GM18870 (cell line): ENCODE measurements at regions not wholly inside any gene's neighbourhood (a gene's known extent, or its start where the extent isn't known, plus 50 kb on each side); places are given as distances from the start of the nearest gene placed in this dataset.
"Not testable (repeated sequence)": the region's sequence is repeated elsewhere in the genome, so short reads cannot be mapped to it uniquely, and the experiment has no call there.

Source experiments
- ATAC-seq: cut with Tn5 transposase; IDR thresholded peaks from one replicate; pipeline ENCODE4 v1.9.1; 2021; ENCODE audit warnings: moderate library complexity; ENCODE audit not compliant: unreplicated experiment

DNA sequence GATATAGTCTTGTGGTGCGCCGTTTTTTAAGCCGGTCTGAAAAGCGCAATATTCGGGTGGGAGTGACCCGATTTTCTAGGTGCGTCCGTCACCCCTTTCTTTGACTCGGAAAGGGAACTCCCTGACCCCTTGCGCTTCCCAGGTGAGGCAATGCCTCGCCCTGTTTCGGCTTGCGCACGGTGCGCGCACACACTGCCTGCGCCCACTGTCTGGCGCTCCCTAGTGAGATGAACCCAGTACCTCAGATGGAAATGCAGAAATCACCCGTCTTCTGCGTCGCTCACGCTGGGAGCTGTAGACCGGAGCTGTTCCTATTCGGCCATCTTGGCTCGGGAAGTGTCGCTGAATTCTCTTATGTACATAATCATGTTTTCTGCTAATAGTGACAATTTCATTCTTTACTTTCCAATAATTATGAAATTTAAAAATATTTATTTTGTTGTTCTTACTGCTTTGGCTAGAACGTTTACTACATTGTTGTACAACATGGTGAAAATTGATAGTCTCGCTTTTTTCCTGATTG lies 61.2 kb upstream of the MINDY3 start:
- ATAC-seq: not testable (repeated sequence)

DNA sequence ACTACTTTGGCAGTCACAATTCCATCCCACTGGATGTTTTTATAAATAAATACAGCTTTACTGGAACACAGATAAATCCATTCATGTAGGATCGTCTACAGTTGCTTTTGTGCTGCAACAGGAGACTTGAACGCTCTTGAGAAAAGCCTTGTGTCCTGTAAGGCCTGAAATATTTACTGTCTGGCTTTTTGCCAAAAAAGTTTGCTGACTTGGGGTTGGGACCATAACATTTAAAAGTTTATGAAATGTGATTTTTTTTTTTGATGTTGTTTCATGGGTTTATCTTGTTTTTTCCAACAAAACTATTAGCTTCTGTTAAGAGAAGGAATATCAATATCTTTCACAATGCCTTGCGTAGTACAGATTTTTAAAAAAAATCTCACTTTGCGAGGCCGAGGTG lies 71.1 kb upstream of the MINDY3 start:
- ATAC-seq: no peak

DNA sequence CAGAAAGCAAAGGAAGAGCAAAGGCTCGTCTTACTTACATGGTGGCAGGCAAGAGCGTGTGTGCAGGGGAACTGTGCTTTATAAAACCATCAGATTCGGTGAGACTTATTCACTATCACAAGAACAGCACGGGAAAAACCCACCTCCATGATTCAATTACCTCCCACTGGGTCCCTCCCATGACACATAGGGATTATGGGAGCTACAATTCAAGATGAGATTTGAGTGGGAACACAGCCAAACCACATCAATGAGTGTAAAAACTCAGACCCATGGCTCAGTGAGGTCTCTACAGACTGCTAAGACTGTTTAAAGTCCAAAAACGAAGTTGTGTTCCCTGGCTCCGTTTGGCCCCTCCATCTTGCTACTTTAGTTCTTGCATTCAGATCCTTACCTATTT lies 79.2 kb upstream of the MINDY3 start:
- not testable (repeated sequence) for ATAC-seq

DNA sequence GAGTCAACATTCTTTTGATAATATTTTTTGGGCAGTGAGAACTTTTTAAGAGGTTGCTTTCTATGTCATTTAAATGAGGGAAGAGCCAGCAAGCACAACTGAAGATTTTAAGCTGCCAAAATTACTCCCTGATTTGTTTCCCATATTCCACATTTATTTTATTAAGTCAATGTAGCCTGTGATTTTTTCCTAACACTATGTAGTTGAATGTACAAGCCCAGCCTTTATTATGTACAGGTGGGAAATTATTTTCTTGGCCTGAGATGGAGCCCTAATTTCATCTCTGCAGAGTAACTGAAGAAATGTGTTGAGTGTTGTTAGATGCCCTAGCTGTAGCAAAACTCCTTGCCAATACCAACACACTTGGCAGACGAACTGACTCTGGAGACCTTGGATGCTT lies 83.1 kb upstream of the MINDY3 start:
- ATAC-seq: no peak

DNA sequence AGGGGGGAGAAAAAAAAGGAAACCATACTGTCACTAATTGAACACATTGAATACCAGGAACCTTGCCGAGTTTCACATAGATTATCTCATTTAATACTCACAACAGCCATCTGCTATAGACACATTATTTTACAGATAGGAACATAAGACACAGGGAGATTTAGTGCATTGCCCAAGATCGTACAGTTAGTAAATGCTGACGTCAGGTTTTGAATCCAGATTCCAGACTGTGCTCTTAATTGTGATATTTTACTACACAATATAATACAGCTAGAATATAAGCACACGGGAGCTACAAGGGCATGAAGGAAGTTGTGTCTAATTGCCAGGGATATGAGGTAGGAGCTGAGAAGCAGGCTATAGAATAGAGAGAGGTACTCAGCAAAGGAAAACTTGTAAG lies 93.9 kb upstream of the MINDY3 start:
- ATAC-seq: no peak

DNA sequence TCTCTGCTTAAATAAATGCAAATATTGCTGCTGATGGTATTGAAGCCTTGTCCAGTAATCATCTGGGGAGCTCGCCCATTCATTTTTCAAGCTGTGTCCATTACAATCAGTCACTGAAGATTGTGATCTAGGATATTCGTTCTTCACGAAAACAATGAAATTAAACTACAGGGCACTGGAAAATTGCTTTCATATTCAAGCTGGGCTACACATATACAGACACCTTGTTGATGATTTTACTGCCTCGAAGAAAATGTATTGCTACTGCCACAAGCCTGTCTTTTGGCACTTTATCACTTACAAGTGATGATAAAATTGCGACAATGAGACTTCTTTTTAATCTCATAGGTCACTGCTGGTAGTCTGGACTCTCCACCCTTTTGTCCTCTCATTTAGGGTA lies 100.0 kb upstream of the MINDY3 start:
- no peak for ATAC-seq

DNA sequence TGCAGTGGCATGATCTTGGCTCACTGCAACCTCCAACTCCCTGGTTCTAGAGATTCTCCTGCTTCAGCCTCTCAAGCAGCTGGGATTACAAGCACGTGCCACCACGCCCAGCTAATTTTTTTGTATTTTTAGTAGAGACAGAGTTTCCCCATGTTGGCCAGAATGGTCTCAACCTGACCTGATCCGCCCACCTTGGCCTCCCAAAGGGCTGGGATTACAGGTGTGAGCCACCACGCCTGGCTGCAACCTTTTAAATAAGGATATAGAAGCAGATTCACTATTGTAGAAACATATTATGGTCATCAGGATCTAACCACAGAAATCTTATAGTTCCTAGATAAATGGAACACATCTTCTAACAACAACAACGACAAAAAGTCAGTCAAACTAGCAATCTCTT lies 112.4 kb upstream of the MINDY3 start:
- not testable (repeated sequence) for ATAC-seq

DNA sequence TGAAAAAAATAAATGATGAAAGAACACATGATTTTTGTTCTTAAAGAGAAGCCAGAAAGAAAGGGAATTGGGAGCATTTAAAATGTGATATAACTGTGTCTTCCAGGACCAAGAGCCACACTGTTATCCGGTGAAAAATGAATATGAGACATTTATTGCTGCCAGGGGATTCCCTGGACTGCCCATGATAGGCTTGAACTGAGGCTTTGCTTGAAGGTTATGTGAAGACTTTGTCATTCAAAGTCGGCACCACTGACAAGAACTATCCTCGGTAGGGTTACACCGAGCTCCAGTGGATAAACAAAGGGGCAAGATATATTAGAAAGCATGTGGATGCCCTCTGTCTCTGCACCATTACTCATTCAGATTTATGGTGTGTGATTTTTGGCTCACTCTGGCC lies 125.4 kb upstream of the MINDY3 start:
- no peak for ATAC-seq

DNA sequence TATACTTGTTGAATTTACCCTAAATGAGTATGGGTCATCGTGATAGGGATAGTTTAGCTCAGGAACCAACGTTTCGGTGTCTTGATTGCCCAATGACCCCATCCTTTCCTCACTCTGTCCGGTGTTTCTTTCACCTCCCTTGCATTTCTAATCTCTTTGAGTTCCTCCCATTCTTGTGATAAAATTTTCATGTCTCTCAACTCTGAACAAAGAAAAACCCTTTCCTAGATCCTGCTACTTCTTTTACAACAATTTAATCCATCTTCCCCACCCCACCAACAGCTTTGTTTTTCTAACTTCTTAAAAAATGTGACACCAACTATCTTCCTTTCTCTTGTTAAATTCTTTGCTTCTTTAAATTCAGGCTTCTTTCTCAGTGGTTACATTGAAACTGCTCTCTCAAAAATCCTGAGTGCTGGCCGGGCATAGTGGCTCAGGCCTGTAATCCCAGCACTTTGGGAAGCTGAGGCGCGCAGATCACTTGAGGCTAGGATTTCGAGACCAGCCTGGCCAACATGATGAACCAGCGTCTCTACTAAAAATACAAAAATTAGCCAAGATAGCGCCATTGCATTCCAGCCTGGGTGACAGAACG lies 130.3 kb upstream of the MINDY3 start:
- ATAC-seq: no peak

DNA sequence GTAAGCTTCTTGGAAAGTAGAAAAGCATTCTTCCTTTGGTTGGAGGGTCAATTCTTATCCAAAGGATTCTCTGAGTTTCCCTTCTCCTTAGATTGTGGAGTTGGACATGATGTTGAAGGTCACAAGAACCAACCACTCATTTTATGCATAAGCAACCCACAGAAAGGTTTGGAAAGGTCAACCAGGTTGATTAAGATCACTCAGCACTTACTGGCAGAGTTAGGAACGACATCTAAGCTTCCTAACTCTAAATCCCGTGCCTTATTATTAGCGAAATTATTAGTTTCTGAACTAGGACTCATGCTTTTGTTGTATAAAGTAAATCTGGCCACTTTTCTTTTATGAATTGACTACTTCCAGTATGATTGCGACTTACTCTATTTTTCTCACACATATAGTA lies 137.0 kb upstream of the MINDY3 start:
- no peak for ATAC-seq

DNA sequence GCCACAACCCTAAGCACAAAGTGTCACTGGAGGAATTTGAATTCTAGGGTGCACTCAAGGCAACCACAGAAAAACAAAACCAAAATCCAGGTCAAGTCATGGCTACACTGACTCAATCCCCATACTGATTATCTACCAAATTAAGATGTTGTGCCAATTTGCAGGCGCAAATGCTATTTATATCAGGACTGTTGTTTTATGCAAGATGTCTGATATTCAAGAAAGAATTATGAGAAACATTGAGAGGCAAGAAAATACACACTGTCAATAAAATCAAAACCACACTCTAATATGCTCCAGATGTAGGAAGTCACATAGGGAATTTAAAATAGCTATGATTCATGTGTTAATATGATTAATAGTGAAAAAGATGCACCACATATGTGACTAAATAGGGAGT lies 141.3 kb upstream of the MINDY3 start:
- ATAC-seq: no peak

DNA sequence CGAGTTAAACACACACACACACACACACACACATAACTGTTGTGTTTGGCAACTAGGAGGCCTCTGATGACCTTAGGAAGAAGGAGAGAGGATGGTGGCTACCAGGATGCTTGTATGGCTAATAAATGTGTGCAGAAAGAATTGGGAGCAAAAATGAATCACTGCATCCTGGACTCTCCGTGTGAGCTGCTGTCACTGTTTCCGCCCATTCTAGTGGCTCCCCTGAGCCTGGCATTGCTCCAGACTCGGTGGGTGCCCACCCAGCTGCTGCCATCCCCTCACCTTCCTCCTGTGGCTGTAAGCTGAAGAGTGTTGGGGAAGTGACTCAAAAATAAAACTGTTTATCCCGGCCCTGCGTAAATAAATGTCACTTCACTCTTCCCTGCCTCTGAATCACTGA lies 149.5 kb upstream of the MINDY3 start:
- ATAC-seq: no peak

DNA sequence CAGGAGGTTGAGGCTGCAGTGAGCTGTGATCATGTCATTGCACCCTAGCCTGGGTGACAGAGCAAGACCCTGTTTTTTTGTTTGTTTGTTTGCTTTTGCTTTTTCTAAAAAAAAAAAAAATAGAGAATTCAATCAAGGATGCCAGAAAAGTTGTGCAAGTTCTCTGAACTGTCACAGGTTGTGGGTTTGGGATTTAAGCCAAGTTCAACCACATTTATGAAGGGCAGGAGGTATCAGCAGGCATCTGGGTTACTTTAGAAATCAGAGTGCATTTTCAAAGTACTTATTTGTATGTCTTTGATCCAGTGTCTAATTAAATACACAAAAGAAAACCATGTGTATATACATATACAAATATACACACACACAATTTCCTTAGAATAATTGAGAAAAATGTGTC lies 151.2 kb upstream of the MINDY3 start:
- ATAC-seq: no peak

DNA sequence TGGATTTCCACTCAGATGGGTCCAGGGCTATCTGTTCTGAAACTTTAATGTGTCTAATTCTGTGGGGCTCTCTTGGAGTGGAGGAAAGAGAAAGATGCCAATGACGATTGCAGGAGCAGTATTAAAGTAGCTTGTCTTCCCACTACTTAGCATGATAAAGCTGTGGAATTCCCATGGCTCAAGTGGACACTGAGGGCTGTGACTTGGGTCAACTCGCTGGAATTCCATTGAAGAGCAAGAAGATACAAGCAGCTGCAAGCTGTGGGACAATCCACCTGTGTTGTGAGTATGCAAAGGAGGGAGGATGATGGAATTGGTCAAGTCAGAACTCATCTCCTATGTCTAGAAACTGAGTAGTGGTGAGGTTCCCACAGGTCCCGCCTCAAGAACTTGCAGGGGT lies 154.2 kb upstream of the MINDY3 start:
- no peak for ATAC-seq

DNA sequence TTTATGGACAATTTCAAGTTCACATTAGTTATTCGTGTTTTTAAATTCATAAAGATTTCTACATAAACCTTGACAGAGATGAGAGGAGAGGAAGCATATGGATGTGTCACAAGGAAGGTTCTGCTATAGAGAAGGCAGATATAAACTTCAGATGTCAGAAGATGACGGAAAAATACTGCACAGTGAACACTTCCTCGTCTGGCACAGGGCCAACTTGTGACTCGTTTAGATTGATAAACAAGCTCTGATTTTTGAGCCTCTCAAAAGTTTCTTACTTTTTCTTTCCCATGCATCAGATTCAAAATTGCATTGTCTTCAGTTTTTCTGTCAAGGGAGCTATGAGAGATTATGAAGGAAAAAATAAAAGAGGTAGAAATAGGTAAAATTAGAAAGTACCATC lies 156.4 kb upstream of the MINDY3 start:
- ATAC-seq: no peak

DNA sequence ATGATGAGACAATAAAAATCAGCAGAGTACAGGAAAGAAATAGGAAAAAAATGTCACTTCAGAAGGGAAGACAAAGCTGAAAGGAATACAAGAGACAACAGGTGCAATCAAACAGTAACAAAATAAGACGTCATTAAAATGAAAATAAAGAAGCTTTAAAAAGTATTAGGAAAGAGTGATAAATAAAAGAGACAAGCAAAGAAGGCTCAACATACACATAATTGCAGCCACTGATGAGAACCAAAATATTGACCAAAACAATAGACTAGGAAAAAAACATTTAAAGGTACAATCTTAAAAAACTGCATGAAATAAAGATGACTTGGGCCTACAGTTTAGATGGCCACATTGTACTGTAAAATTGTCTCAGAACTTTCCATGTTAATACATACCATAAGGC lies 160.5 kb upstream of the MINDY3 start:
- ATAC-seq: no peak

DNA sequence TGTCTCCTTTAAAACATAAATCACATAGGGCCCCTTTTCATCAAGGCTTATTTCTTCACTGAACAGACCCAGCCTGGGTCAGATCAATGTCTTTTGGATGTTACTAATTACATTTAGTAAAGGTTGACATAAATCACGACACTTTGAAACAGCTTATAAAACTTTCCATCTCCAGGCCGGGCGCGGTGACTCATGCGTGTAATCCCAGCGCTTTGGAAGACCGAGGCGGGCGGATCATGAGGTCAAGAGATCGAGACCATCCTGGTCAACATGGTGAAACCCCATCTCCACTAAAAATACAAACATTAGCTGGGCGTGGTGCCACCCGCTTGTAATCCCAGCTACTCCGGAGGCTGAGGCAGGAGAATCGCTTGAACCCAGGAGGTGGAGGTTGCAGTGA lies 166.5 kb upstream of the MINDY3 start:
- not testable (repeated sequence) for ATAC-seq

DNA sequence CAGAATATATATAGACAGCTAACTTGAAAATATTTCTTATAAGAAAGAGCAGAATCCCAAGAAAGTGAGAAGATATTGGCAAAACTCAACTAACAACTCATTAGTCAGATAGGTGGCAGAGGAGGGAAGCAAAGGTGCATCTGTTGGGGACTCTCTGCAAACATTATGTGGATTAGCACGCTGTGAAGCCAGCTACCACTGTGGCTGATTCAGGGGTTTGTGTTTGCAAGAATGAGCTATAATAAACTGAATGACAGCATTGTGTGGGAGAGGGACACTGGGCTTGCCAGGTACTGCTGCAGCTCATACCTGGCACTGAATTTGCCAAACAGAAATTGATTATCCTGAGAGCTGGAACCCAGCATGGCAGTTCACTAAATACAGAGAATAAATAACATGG lies 170.3 kb upstream of the MINDY3 start:
- ATAC-seq: no peak

DNA sequence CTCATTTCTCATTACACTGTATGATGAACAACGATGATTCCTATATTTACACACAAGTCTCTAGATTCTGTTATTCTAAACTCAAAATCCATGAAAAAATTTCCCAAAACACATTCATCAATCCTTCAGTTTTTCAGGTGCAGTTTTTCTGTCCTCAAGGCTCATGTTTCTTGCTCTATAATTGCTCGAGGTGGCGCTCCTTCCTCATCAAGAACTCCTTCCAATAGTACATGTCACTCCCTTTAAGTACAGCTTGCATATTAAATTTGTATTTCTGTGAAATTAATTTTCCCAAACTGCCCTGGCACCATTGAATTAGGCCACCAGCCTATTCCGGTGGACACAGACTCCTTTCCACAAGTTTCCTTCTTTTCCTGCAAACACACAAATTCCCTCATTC lies 188.7 kb upstream of the MINDY3 start:
- ATAC-seq: no peak

DNA sequence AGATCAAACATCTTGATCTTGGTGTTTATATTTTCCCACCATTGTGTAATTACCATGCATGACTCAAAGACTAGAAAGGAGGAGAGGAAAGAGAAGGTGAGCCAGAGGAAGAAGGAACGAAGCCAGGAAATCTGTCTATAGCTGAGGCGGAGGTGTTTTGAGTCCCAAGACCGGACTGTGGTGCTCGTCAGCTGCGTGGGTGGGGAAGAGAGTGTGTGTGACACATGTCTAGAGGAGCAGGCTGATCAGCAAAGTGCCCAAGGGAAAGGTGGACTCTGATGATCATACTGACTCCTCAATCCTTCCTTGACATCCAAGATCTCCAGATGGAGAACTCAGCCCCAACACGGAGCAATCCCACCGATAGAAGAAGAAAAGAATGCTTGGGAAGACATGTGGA lies 189.5 kb upstream of the MINDY3 start:
- ATAC-seq: no peak

DNA sequence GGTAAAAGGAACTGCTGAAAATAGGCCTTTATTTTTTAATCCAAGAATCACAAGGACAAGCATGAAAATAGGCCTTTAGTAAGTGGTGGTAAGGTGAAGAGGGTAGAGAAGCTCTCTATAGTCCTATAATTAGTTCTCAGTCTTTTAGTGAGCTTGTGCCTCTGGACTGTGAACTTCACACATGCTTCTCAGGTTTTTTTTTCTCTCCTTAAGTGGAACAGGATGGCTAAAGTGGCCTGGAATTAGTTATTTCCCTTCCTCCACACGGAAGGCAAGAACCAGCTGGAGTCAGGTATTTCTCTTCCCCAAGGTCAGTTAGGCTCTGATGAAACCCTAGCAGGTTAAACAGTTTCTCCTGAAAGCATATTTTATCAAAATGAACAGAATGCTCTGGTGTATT lies 203.0 kb upstream of the MINDY3 start:
- ATAC-seq: no peak

DNA sequence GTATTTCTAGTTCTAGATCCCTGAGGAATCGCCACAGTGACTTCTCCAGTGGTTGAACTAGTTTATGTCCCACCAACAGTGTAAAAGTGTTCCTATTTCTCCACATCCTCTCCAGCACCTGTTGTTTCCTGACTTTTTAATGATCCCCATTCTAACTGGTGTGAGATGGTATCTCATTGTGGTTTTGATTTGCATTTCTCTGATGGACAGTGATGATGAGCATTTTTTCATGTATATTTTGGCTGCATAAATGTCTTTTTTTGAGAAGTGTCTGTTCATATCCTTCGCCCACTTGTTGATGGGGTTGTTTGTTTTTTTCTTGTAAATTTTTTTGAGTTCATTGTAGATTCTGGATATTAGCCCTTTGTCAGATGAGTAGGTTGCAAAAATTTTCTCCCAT lies 223.2 kb upstream of the MINDY3 start:
- not testable (repeated sequence) for ATAC-seq

DNA sequence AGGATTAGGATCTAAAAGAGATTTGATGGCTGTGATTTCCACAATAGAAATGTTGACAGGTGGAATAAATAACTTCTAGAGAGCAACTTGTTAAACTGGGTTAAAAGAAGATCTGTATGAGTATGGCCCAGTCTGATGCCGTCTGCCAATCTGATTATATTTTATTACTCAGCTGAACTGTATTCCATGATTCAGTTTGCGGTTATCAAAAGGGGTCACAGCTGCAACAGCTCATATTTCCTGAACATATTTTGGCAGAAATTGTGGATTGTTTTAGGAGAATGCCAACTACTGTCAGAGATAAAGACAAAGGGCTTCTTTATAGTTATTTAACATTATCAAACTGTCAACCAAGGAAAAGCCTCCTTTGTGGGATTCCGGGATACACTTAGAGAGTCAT lies 244.8 kb upstream of the MINDY3 start:
- ATAC-seq: no peak
